ENCODE measurements at regions not wholly inside any gene's neighbourhood (a gene's known extent, or its start where the extent isn't known, plus 50 kb on each side); places are given as distances from the start of the nearest gene placed in this dataset.

GRCh38 chr14:45486599-45486998, 233.6 kb upstream of the MIS18BP1 start:
- WGBS, 2 experiments (ENCODE audit: extremely low coverage in 2 of 2, insufficient read length in 1 of 2), result no CpG with 5 or more reads among the region's 1 CpG
- ChIA-PET POLR2A (ENCODE audit: unreplicated experiment) (no interaction called here), CTCF (no interaction called here)

More at GRCh38 chr14:45486599-45486998, 233.6 kb upstream of the MIS18BP1 start:
- no peaks in the 10 kb centered on the region for H3K4me1 ChIP-seq (ENCODE audit: control insufficient read depth, insufficient read depth, low read length)
- H3K23ac ChIP-seq (ENCODE audit: low read depth, low read length), result no peak overlapping the region
- H2BK20ac ChIP-seq (ENCODE audit: low read depth, low read length), result no peak overlapping the region
- H3K9me3 ChIP-seq (ENCODE audit: control insufficient read depth, insufficient read depth, low read length), result no peaks in the 10 kb centered on the region; the same call in 1 of the 2 replicates
- intact Hi-C loops (cut with micrococcal nuclease) (no loop called here), in situ Hi-C loops (cut with MboI; ENCODE audit: low sequenced_read_pairs) (no loop called here), dilution Hi-C loops (cut with HindIII; ENCODE audit: low sequenced_read_pairs, unreplicated experiment) (no loop called here)
- H2AFZ ChIP-seq (replicated peaks; ENCODE audit: low read length, poor library complexity), result no peak overlapping the region
- H3K27ac ChIP-seq (ENCODE audit: insufficient read depth, low read length), result no peak overlapping the region
- no peak overlapping the region for H4K91ac ChIP-seq (ENCODE audit: insufficient read depth, low read depth, low read length)
- H4K8ac ChIP-seq (ENCODE audit: low read depth in 2 of 2, low read length in 2 of 2), result no peak overlapping the region
- no peak overlapping the region for H3K56ac ChIP-seq (ENCODE audit: extremely low read depth, insufficient read depth, low read length)
- H2BK15ac ChIP-seq (ENCODE audit: low read depth, low read length), result no peak overlapping the region
- H2AK9ac ChIP-seq (replicated peaks; ENCODE audit: low read depth, low read length, poor library complexity), result no peak overlapping the region
- ATAC-seq (ENCODE audit: low read depth) (no peak), DNase-seq (no peak)
- TF ChIP-seq MAFK (IDR thresholded peaks at IDR 0.05; ENCODE audit: low read depth, low read length) (peak; percentile 62), FOS (IDR thresholded peaks at IDR 0.05; ENCODE audit: low read depth, low read length) (no peak), ELK1 (IDR thresholded peaks at IDR 0.05; ENCODE audit: borderline replicate concordance, low read depth, low read length) (no peak), NFE2L2 (IDR thresholded peaks at IDR 0.05; ENCODE audit: low read depth, low read length) (no peak), MXI1 (IDR thresholded peaks at IDR 0.05; ENCODE audit: borderline replicate concordance, low read depth, low read length) (no peak), RFX5 (IDR thresholded peaks at IDR 0.05; ENCODE audit: low read depth, low read length) (no peak)
- no peaks in the 10 kb centered on the region for H3K9me1 ChIP-seq (ENCODE audit: insufficient read depth, low read length)
- H3K36me3 ChIP-seq (ENCODE audit: control insufficient read depth, insufficient read depth, low read length), result no peaks in the 10 kb centered on the region
- no peak overlapping the region for H3K9ac ChIP-seq (ENCODE audit: low read depth, low read length)
- no peak overlapping the region for H3K4me3 ChIP-seq (ENCODE audit: insufficient read depth, low read depth, low read length)
- no peaks in the 10 kb centered on the region for H4K20me1 ChIP-seq (ENCODE audit: insufficient read depth, low read length)
- H3K14ac ChIP-seq (replicated peaks; ENCODE audit: low read depth, low read length), result no peak overlapping the region
- no peak overlapping the region for H3K18ac ChIP-seq (ENCODE audit: low read depth, low read length)
- no peak overlapping the region for H2AK5ac ChIP-seq (ENCODE audit: low read depth, low read length)
- H3K4ac ChIP-seq (ENCODE audit: low read depth, low read length), result no peak overlapping the region
- no peak overlapping the region for H2BK5ac ChIP-seq (ENCODE audit: low read depth, low read length, poor library complexity, severe bottlenecking)
- no peaks in the 10 kb centered on the region for H3K27me3 ChIP-seq (ENCODE audit: control insufficient read depth, insufficient read depth, low read length)
- no peak overlapping the region for H4K5ac ChIP-seq (ENCODE audit: low read depth, low read length)
- H3K79me1 ChIP-seq (ENCODE audit: low read depth in 1 of 2, low read length in 2 of 2), result no peaks in the 10 kb centered on the region
- H2BK120ac ChIP-seq (ENCODE audit: low read depth, low read length), result no peak overlapping the region
- no TSS peak for BruUV-seq (replicated peaks)
- H3K4me2 ChIP-seq (ENCODE audit: low read depth, low read length), result no peak overlapping the region
